GM12878 (cell line): ENCODE measurements at regions not wholly inside any gene's neighbourhood (a gene's known extent, or its start where the extent isn't known, plus 50 kb on each side); places are given as distances from the start of the nearest gene placed in this dataset.

Experiments used
- ATAC-seq: fragments of 200-7000 bp; cut with Tn5 transposase; 3 replicates; pipeline ENCODE4 v1.9.1; 2020; ENCODE audit warnings: mild to moderate bottlenecking, moderate library complexity
- BruUV-seq: library from RNA; stranded (reverse); fragments of 400-500 nt; replicated peaks from 2 replicates; lab custom pipeline; 2021; lab: Mats Ljungman, UMichigan
- CTCF ChIA-PET: fragments of 300-600 bp; sonication (Branson Sonifier 250); formaldehyde crosslinking; extraction: SDS; loops from one replicate; lab custom pipeline; 2021; ENCODE audit warnings: inconsistent platforms; lab: Yijun Ruan, JAX
- POLR2A ChIA-PET: fragments of 350-600 bp; formaldehyde crosslinking; extraction: SDS; loops from one replicate; lab custom pipeline; 2021; ENCODE audit warnings: inconsistent platforms; lab: Charles Lee
- RAD21 ChIA-PET: fragments of 300-600 bp; sonication (Branson Sonifier 250); formaldehyde crosslinking; loops from one replicate; lab custom pipeline; 2023; ENCODE audit warnings: antibody characterized with exemption; ENCODE audit not compliant: unreplicated experiment; lab: Charles Lee
- SMC1A ChIA-PET: fragments of 300-600 bp; sonication (Branson Sonifier 250); formaldehyde crosslinking; loops from one replicate; lab custom pipeline; 2023; ENCODE audit not compliant: unreplicated experiment, uncharacterized antibody; lab: Charles Lee
- DNase-seq: peaks from one replicate; pipeline ENCODE4 v3.0.0-alpha.2; 2011; ENCODE audit warnings: low read depth, low spot score
- FAIRE-seq: peaks from 3 replicates; lab custom pipeline; 2011; peaks lifted over from hg19 to GRCh38; lab: Jason Lieb, UNC
- H2AFZ ChIP-seq: 2 replicates; pipeline ENCODE4 v1.6.0; 2011; ENCODE audit warnings: low read depth, low read length, control low read depth; ENCODE audit not compliant: control insufficient read depth
- H3K27ac ChIP-seq: 2 replicates; pipeline ENCODE4 v1.5.1; 2011; ENCODE audit warnings: control low read depth; ENCODE audit not compliant: control insufficient read depth, insufficient read depth
- H3K27me3 ChIP-seq, 2 experiments: replicated peaks in 1 of 2; 2 replicates each; pipeline versions ENCODE4 v1.6.0 to v1.6.1; 2011; ENCODE audit warnings: low read length in 1 of 2; ENCODE audit not compliant: control insufficient read depth in 2 of 2, insufficient read depth in 2 of 2
- H3K36me3 ChIP-seq, 2 experiments: 2 replicates each; pipeline ENCODE4 v1.5.1; 2011; ENCODE audit warnings: low read length in 1 of 2; ENCODE audit not compliant: control insufficient read depth in 2 of 2, insufficient read depth in 2 of 2
- H3K4me1 ChIP-seq: 2 replicates; pipeline ENCODE4 v1.6.1; 2011; ENCODE audit warnings: mild to moderate bottlenecking, low read length, moderate library complexity, mixed read lengths; ENCODE audit not compliant: control insufficient read depth, insufficient read depth
- H3K4me2 ChIP-seq: 2 replicates; pipeline ENCODE4 v1.6.0; 2011; ENCODE audit warnings: control low read depth; ENCODE audit not compliant: control insufficient read depth, insufficient read depth
- H3K4me3 ChIP-seq: fragments of 200-600 bp; sonication (generic); 2 replicates; pipeline ENCODE4 v1.5.1; 2016
- H3K79me2 ChIP-seq: 2 replicates; pipeline ENCODE4 v1.6.0; 2011; ENCODE audit warnings: low read length; ENCODE audit not compliant: control insufficient read depth, insufficient read depth
- H3K9ac ChIP-seq: 2 replicates; pipeline ENCODE4 v1.8.0; 2011; ENCODE audit warnings: low read length, control low read depth, mixed read lengths; ENCODE audit not compliant: control insufficient read depth, insufficient read depth
- H3K9me3 ChIP-seq: replicated peaks from 3 replicates; pipeline ENCODE4 v1.5.1; 2011; ENCODE audit warnings: mild to moderate bottlenecking, low read length; ENCODE audit not compliant: control insufficient read depth, insufficient read depth
- H4K20me1 ChIP-seq: 2 replicates; pipeline ENCODE4 v1.6.0; 2011; ENCODE audit not compliant: control insufficient read depth, insufficient read depth
- BACH1 ChIP-seq: fragments of 450-650 bp; IDR thresholded peaks from 2 replicates; pipeline ENCODE4 v1.6.1; 2017; ENCODE audit warnings: mild to moderate bottlenecking, borderline replicate concordance
- BCL11A ChIP-seq: IDR thresholded peaks from 2 replicates; pipeline ENCODE4 v1.6.1; 2011; ENCODE audit warnings: low read depth, low read length
- CBFB ChIP-seq: IDR thresholded peaks from 2 replicates; pipeline ENCODE4 v1.6.1; 2016; ENCODE audit warnings: antibody characterized with exemption, low read depth
- CTCF ChIP-seq, 3 experiments: IDR thresholded peaks in 2 of 3; conservative IDR thresholded peaks in 1 of 3; 2 replicates each; pipeline ENCODE4 v1.5.1; 2011; ENCODE audit warnings: low read depth in 3 of 3, low read length in 3 of 3, mild to moderate bottlenecking in 3 of 3, control low read depth in 2 of 3, moderate library complexity in 2 of 3, inconsistent platforms in 1 of 3, mixed read lengths in 1 of 3; ENCODE audit not compliant: control insufficient read depth in 2 of 3, insufficient read depth in 1 of 3; ENCODE audit errors: extremely low read depth in 1 of 3
- EZH2 ChIP-seq: IDR thresholded peaks from 2 replicates; pipeline ENCODE4 v1.6.1; 2012; ENCODE audit warnings: low read depth, mild to moderate bottlenecking, control low read depth, inconsistent platforms, low read length, borderline replicate concordance; ENCODE audit not compliant: control insufficient read depth
- KDM1A ChIP-seq: fragments of 200-600 bp; sonication (generic); IDR thresholded peaks from 2 replicates; pipeline ENCODE4 v1.6.1; 2016; ENCODE audit warnings: borderline replicate concordance
- MEF2A ChIP-seq: IDR thresholded peaks from 2 replicates; pipeline ENCODE4 v1.6.1; 2011; ENCODE audit warnings: low read depth, mild to moderate bottlenecking, low read length, moderate library complexity; ENCODE audit not compliant: insufficient read depth
- MLLT1 ChIP-seq: fragments of 450-650 bp; IDR thresholded peaks from 2 replicates; pipeline ENCODE4 v1.6.1; 2016; ENCODE audit warnings: mild to moderate bottlenecking
- MTA2 ChIP-seq: fragments of 450-650 bp; IDR thresholded peaks from 2 replicates; pipeline ENCODE4 v1.6.1; 2016; ENCODE audit warnings: low read depth, mild to moderate bottlenecking, moderate library complexity
- NBN ChIP-seq: fragments of 450-650 bp; IDR thresholded peaks from 2 replicates; pipeline ENCODE4 v1.6.1; 2016
- RELA ChIP-seq: fragments of 450-650 bp; IDR thresholded peaks from 2 replicates; pipeline ENCODE4 v1.8.0; 2014; ENCODE audit warnings: borderline replicate concordance; ENCODE audit not compliant: partially characterized antibody
- SMC3 ChIP-seq: IDR thresholded peaks from 2 replicates; pipeline ENCODE4 v1.6.1; 2011; ENCODE audit warnings: low read length, improper control_type of control experiment, borderline replicate concordance
- TAF1 ChIP-seq: IDR thresholded peaks from 2 replicates; pipeline ENCODE4 v1.6.1; 2011; ENCODE audit warnings: mild to moderate bottlenecking, low read depth, low read length, borderline replicate concordance
- TCF3 ChIP-seq: IDR thresholded peaks from 2 replicates; pipeline ENCODE4 v1.6.1; 2012; ENCODE audit warnings: low read depth, mild to moderate bottlenecking, low read length, borderline replicate concordance; ENCODE audit not compliant: insufficient read depth
- TCF7 ChIP-seq: IDR thresholded peaks from 2 replicates; pipeline ENCODE4 v1.6.1; 2014; ENCODE audit warnings: antibody characterized with exemption, borderline replicate concordance
- USF2 ChIP-seq: IDR thresholded peaks from 2 replicates; pipeline ENCODE4 v1.6.1; 2011; ENCODE audit warnings: low read depth, low read length, improper control_type of control experiment, borderline replicate concordance
- ZBED1 ChIP-seq: IDR thresholded peaks from 2 replicates; pipeline ENCODE4 v1.6.1; 2016; ENCODE audit warnings: borderline replicate concordance
- ZBTB11 ChIP-seq: fragments of 450-650 bp; formaldehyde crosslinking; IDR thresholded peaks from 2 replicates; pipeline ENCODE4 v1.5.0; 2022; ENCODE audit warnings: mild to moderate bottlenecking, missing genetic modification characterization
- ZNF217 ChIP-seq: fragments of 450-650 bp; IDR thresholded peaks from 2 replicates; pipeline ENCODE4 v1.6.1; 2017; ENCODE audit warnings: antibody characterized with exemption, mild to moderate bottlenecking
- ZSCAN29 ChIP-seq: fragments of 450-650 bp; IDR thresholded peaks from 2 replicates; pipeline ENCODE4 v1.6.1; 2017; ENCODE audit warnings: mild to moderate bottlenecking, moderate library complexity
- WGBS: methylation state at CpG from one replicate; pipeline ENCODE4 v1.1.6; 2016; ENCODE audit warnings: low lambda C conversion rate; ENCODE audit not compliant: insufficient replicate concordance, insufficient coverage; ENCODE audit errors: missing lambda C conversion rate; 5-methylcytosine and 5-hydroxymethylcytosine counted together
- in situ Hi-C: fragments of 300-500 bp; cut with MboI; formaldehyde crosslinking; loops from 9 replicates; pipeline ENCODE4 v1.14.3; 2018; ENCODE audit warnings: mixed read lengths
- intact Hi-C: fragments of 100-400 bp; cut with micrococcal nuclease; formaldehyde crosslinking; loops from one replicate; pipeline ENCODE4 v1.14.2; 2022; ENCODE audit not compliant: unreplicated experiment

GRCh38 chr1:187498028-187498427, 669.3 kb downstream of the PLA2G4A start:
- no peaks in the 10 kb centered on the region for H3K9me3 ChIP-seq
- FAIRE-seq = no peak
- no peak overlapping the region for H3K4me3 ChIP-seq
- ATAC-seq = no peak
- H3K79me2 ChIP-seq = no peaks in the 10 kb centered on the region
- SMC1A ChIA-PET = interaction anchor here (0.8 kb wide), 1 partner anchor 16 kb away, joined by 3 read pairs; no protein-coding TSS in a partner anchor
- H3K9ac ChIP-seq = no peak overlapping the region
- H3K36me3 ChIP-seq = no peaks in the 10 kb centered on the region
- H4K20me1 ChIP-seq = no peaks in the 10 kb centered on the region
- TF ChIP-seq USF2 (no peak), TCF7 (no peak), BCL11A (no peak), RELA (no peak), ZNF217 (no peak), ZBED1 (no peak), KDM1A (no peak), MLLT1 (no peak), MEF2A (no peak), TCF3 (no peak), CBFB (no peak), EZH2 (no peak), MTA2 (no peak), SMC3 (no peak), NBN (no peak), ZBTB11 (no peak), TAF1 (no peak), ZSCAN29 (no peak), CTCF (IDR thresholded peaks at IDR 0.05 in 2 of 3, conservative IDR thresholded peaks at IDR 0.05 in 1 of 3; ENCODE audit: control insufficient read depth in 2 of 3, extremely low read depth in 1 of 3, insufficient read depth in 1 of 3, low read depth in 3 of 3, low read length in 3 of 3) (no peak), BACH1 (no peak)
- intact Hi-C loops (no loop called here), in situ Hi-C loops (no loop called here)
- RAD21 ChIA-PET = no interaction called here
- no peak overlapping the region for H2AFZ ChIP-seq
- POLR2A ChIA-PET = no interaction called here
- no peaks in the 10 kb centered on the region for H3K27me3 ChIP-seq
- CTCF ChIA-PET = interaction anchor here (1.4 kb wide), 1 partner anchor 14 kb away, joined by 3 read pairs; no protein-coding TSS in a partner anchor
- no peaks in the 10 kb centered on the region for H3K4me1 ChIP-seq
- no TSS peak for BruUV-seq
- DNase-seq = no peak
- 0% methylated on average over 1 of the region's 1 CpG for WGBS
- no peak overlapping the region for H3K27ac ChIP-seq
- no peak overlapping the region for H3K4me2 ChIP-seq
